GM21723 (cell line): ENCODE measurements at regions not wholly inside any gene's neighbourhood (a gene's known extent, or its start where the extent isn't known, plus 50 kb on each side); places are given as distances from the start of the nearest gene placed in this dataset.

Source experiments
- ATAC-seq: cut with Tn5 transposase; IDR thresholded peaks from one replicate; pipeline ENCODE4 v1.9.1; 2021; ENCODE audit warnings: mild to moderate bottlenecking, moderate library complexity; ENCODE audit not compliant: unreplicated experiment

DNA sequence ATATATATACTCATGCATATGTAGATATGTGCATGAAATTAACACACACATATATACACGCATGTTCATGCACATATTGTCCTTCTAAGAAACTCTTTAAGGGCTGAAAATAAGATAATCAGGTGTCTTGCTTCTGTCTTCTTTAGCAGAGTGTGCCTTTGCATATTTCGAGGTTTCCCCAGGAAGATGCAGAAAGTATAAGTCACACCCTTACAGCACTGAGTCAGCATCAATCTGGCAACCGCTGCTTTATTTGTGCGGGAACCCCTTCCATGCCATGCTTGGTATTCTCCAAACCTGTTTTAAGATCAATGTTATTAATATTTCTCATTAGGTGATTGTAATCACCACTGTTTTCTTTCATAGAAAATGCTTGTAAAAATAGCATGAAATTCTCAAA lies 557.9 kb downstream of the CAAP1 start:
- no peak for ATAC-seq

GRCh38 chr9:26331223-26331622 lies 561.4 kb downstream of the CAAP1 start:
- ATAC-seq, result no peak

- no peak for ATAC-seq
Measured at GRCh38 chr9:26329974-26330373, 562.6 kb downstream of the CAAP1 start.

DNA sequence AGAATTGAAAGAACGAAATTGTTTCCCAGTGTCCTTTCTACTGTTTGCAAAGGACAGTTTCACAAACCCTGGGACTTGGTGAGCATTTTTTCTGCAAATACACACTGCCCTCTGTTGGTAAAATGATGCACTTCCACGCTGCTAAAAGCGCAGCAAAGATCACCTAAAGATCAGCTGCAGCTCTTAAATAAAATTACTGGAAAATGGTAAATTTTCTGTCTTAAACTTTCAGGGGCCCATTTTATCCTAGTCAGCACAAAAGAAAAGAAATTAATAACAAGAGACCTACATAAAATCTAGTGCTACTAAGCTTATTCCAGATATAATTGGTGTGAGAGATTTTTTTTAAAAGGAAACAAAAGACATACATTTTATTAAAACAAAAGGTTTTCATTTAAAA lies 566.0 kb downstream of the CAAP1 start:
- ATAC-seq, result peak; percentile 65

DNA sequence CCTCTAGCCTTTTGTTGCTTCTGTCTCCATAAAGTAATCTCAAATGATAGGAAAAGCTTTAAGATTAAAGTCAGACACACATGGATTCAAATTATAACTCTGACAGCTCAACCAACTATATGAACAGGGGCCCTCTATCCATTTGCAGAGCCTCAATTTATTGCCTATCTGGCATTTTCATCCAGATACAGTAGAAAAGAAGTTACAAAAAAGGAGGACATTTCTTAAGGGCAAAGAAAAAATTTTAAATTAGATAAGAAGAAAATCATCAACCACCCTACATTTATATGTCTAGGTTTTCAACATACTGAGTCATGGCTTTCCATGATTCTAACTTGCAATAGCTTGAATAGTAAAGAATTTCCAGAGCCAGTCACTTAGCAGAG lies 567.2 kb downstream of the CAAP1 start:
- ATAC-seq, result no peak

- ATAC-seq, result no peak
Measured at GRCh38 chr9:26324786-26325443, 567.7 kb downstream of the CAAP1 start.

DNA sequence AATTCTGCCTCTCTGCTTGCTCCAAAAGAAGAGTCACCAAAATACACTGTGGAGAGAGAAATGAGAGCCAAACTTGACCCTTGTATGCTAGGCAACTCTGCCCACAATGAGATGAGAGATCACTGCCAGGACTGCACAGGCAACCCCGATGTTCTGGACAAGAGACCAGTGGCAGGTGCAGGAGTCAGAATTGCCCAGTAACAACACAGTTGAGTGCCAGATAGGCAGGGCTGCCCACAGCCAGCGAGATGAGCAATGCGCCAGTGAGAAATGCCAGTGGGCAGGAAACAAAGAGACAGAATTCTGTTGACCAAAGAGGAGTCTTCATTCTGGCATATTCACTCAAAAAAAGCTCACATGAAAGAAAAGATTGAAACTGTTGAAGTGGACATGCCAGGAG lies 570.7 kb downstream of the CAAP1 start:
- no peak for ATAC-seq

- ATAC-seq, result no peak
Measured at GRCh38 chr9:26319859-26320258, 572.7 kb downstream of the CAAP1 start.

GRCh38 chr9:26313108-26313507 lies 579.5 kb downstream of the CAAP1 start:
- no peak for ATAC-seq

DNA sequence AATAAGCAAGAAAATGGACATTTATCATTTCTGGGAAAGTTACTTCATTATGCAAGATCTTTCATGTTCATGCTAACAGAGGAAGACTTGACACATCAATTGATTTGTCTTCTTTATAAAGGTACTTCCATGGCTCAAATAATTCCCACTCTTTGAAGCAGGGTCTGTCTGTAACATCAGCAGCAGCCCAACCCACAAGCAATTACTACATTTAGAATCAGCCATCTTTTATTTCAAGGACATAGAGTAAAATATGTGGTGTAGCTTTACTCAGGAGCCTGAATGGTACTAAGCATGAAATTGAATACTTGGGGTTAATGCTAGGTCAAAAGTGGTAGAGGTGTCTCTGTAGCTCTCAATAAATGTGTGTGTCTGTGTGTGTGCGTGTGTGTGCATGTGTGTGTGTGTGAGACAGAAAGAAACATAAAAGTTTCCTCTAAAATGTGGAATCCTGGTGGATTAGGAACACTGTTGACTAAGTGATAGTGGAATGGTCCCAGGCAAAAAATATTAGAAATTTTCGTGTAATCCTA lies 581.1 kb downstream of the CAAP1 start:
- ATAC-seq, result no peak

GRCh38 chr9:26310294-26310693 lies 582.3 kb downstream of the CAAP1 start:
- no peak for ATAC-seq

- no peak for ATAC-seq
Measured at GRCh38 chr9:26308328-26308727, 584.3 kb downstream of the CAAP1 start.

GRCh38 chr9:26301659-26302058 lies 590.9 kb downstream of the CAAP1 start:
- ATAC-seq, result no peak

- ATAC-seq, result no peak
Measured at GRCh38 chr9:26301046-26301445, 591.6 kb downstream of the CAAP1 start.

- no peak for ATAC-seq
Measured at GRCh38 chr9:26296910-26297572, 595.6 kb downstream of the CAAP1 start.

DNA sequence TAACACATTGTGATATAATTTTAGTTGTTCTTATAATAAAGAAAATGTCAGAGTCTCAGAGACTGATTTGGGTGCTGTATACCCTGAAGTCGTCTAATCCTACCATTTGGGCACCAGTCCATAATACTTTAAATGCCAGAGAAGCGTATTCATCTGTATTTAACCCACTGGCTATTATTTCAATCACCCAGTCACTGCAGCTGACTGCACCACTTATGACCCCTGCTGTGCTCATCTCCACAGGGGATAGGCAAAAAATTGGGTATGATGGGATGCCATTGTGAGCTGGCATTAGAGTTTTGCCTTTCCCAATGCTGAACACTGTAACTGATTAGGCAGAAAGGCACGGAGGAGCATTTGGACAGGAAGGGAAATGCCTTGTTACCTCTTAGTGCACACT lies 599.7 kb downstream of the CAAP1 start:
- ATAC-seq, result no peak

DNA sequence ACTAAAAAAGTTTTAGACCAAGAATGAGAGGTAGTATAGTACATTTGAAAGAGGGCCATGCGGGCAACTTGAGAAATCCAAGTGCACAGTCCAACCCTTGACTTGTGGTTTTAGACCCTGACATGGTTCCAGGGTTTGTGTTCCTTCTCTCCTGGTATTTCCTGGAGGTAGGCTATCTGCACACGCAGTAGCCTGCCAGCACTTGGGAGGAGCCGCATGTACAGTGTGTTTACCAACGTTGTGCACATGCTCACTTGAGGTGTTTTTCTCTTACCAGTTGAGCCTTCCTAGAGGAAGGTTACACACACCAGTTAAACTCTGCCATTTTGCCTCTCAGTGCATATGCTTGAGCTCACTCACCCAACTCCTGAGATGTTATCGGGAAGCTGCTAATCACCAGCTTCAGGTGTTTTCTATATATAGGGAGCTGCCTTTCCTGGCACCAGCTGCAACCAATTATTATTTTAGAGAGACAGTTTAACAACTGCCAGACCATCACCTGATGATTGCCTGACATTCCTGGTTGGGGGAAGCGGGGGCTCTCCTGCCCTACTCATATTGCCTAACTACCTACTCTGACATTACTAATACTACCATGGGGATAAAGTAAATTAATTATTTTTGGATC lies 593.4 kb upstream of the TUSC1 start:
- ATAC-seq, result no peak

DNA sequence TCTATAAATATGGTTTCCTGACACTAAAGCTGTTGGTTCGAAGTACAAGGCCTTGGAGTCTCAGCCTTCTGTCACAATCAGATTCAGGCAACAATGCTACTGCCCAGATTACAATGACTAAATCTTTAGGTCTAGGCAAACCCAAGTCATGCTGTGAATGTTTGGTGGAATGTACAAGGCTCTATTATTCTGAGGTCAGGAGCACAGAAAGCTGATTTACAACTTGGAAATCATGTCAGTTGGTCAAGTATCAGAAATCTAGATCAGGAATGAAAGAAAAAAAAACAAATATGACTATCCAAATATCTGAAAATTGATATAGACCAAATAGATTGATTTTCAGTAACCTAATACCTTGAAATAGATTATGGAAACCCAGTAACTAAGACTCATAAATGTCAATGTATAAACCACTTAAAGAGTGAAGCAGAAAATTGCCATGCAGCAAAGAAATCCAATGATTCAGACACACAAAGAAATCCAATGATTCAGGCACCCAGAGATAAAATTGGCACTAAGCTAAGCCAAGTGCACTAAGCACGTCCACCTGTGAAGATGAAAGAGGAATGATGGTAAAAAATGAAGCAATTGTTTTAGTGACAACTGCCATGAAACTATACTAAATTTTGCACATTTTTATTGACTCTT lies 588.0 kb upstream of the TUSC1 start:
- no peak for ATAC-seq

- no peak for ATAC-seq
Measured at GRCh38 chr9:26264709-26265601, 586.7 kb upstream of the TUSC1 start.

DNA sequence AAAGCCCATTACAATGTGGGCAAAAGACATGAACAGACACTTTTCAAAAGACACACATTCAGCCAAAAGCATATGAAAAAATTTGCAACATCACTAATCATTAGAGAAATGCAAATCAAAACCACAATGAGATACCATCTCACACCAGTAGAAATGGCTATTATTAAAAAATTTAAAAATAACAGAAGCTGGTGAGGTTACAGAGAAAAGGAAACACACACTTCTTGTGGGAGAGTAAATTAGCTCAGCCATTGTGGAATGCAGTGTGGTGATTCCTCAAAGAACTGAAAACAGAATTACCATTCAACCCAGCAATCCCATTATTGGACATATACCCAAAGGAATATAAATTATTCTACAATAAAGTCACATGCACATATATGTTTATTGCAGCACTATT lies 585.2 kb upstream of the TUSC1 start:
- no peak for ATAC-seq
